GM21825 (cell line): ENCODE measurements at regions not wholly inside any gene's neighbourhood (a gene's known extent, or its start where the extent isn't known, plus 50 kb on each side); places are given as distances from the start of the nearest gene placed in this dataset.
"Not testable (repeated sequence)": the region's sequence is repeated elsewhere in the genome, so short reads cannot be mapped to it uniquely, and the experiment has no call there.

Experiments
- ATAC-seq: cut with Tn5 transposase; IDR thresholded peaks from one replicate; pipeline ENCODE4 v1.9.1; 2021; ENCODE audit warnings: mild to moderate bottlenecking, moderate library complexity; ENCODE audit not compliant: unreplicated experiment

- ATAC-seq = no peak
These were observed 98.7 kb upstream of the SEMA3D start for GRCh38 chr7:85285527-85285926.

- ATAC-seq = no peak
These were observed 88.3 kb upstream of the SEMA3D start for GRCh38 chr7:85275204-85275603.

- ATAC-seq = no peak
These were observed 87.6 kb upstream of the SEMA3D start for GRCh38 chr7:85274454-85274853.

- no peak for ATAC-seq
These were observed 76.0 kb upstream of the SEMA3D start for GRCh38 chr7:85262891-85263290.

GRCh38 chr7:85261336-85261735 lies 74.5 kb upstream of the SEMA3D start:
- ATAC-seq = no peak

GRCh38 chr7:85249787-85250186 lies 62.9 kb upstream of the SEMA3D start:
- ATAC-seq = not testable (repeated sequence)

GRCh38 chr7:85239109-85239508 lies 52.3 kb upstream of the SEMA3D start:
- ATAC-seq = no peak

- ATAC-seq = no peak
These were observed 50.9 kb upstream of the SEMA3D start for GRCh38 chr7:85237721-85238120.
